NCI-H345 treated with DMSO at 0.1 percent for 48 hours (cell line): ENCODE measurements at regions not wholly inside any gene's neighbourhood (a gene's known extent, or its start where the extent isn't known, plus 50 kb on each side); places are given as distances from the start of the nearest gene placed in this dataset.

Experiments used
- DNase-seq: peaks from one replicate; lab custom pipeline; 2025; ENCODE audit not compliant: unreplicated experiment; lab: John Stamatoyannopoulos, UW

GRCh38 chr2:181766129-181766528 is 85.8 kb upstream of the NEUROD1 start:
- no peak for DNase-seq

GRCh38 chr2:181770150-181770549 is 89.8 kb upstream of the NEUROD1 start:
- no peak for DNase-seq

GRCh38 chr2:181771356-181771755 is 91.0 kb upstream of the NEUROD1 start:
- DNase-seq = no peak

GRCh38 chr2:181772334-181772733 is 92.0 kb upstream of the NEUROD1 start:
- DNase-seq = no peak

- DNase-seq = no peak
These were observed 92.5 kb upstream of the NEUROD1 start for GRCh38 chr2:181772777-181773176.

DNA sequence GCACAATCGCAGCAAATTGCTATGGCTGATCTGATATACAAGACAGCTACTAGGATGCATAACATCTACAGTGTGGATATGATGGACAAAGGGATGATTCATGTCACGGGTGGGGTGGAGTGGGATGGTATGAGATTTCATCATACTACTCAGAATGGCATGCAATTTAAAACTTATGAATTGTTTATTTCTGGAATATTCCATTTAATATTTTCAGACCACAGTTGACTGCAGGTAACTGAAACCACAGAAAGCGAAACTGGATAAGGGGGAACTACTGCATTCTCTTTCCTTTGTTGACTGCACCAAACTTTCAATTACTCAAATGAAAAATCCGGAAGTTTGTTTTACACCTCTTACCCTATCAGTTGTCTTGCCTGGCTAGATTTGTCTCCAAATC is 94.4 kb upstream of the NEUROD1 start:
- DNase-seq = no peak

GRCh38 chr2:181776336-181776735 is 96.0 kb upstream of the NEUROD1 start:
- no peak for DNase-seq

- no peak for DNase-seq
These were observed 97.4 kb upstream of the NEUROD1 start for GRCh38 chr2:181777734-181778133.

DNA sequence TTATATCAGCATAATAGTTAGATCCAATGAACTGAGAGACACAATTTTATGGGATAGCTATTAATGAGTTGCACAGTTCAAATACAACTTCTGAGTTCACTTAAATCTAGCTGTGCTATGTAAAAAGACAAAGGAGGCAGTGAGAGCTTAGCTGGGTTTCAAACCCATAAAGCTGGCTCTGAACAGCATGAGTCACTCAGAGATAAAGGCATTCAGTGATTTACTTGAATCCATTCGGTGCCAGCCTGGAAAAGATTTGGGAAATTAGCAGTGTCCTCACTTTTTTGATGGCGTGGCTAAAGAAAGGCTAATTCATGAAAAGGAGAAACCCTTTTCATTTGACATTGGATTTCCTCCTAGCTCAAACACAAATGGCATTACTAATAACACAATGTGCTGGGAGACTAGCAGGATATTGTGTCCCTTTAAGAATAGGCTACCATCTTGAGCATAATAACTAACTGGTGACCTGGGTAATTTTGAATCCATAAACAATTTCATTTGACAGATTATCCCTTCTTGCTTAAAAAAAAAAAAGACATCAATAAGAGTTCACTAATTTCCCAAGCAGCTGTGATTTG is 98.4 kb upstream of the NEUROD1 start:
- DNase-seq = no peak

DNA sequence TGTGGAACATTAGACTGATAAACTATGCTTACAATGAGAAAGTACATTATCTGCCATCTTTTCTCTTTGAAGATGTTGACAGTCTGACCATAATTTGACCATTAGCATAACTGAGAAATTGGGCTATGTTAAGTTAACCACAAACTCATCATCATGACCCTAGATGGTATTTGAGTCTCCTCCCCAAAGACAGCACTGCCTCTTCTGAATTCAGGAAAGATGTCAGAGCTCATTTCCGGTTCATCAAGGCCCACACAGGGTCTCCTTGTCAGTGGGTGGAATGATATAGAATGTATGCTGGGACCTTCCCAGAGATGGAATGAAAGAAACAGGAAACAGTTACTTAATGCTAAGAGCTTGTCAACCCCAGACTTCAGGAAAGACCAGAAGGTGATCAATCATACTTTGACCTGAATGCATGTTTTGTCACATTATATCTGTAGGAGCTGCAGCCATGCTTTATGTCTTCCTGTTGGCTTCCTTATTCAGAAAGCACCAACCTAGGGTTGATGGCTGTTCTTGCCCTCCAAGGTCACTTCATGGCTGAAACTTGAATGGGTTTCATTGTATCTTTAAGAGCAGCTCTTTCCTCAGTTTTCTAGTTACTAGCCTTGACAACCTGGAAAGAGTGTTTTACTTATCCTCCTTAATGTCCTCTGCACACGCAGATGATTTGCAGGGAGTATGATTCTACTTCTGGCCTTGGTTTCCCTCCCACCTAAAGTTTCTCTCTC is 99.1 kb upstream of the NEUROD1 start:
- DNase-seq = no peak

- DNase-seq = peak; percentile 35
These were observed 99.8 kb upstream of the NEUROD1 start for GRCh38 chr2:181780047-181780651.

DNA sequence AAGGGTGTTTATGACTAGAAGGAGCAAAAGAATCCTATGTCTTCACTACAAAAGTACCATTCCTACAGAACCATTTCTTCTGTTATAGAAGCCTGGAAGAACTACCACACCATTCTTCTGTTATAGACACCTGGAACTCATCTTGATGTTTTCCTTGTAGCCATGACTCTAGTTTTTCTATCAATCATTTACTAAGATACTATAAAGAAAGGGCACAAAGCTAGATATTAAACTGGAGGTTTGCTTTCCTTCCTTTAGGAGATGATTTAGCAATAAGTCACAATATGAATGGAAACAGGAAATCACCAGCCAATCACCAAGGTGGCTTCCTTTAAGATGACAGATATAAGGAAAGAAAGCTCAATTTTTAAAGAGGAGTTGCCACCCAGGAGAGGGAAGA is 100.3 kb upstream of the NEUROD1 start:
- DNase-seq = no peak

GRCh38 chr2:181781078-181781786 is 100.9 kb upstream of the NEUROD1 start:
- DNase-seq = no peak

DNA sequence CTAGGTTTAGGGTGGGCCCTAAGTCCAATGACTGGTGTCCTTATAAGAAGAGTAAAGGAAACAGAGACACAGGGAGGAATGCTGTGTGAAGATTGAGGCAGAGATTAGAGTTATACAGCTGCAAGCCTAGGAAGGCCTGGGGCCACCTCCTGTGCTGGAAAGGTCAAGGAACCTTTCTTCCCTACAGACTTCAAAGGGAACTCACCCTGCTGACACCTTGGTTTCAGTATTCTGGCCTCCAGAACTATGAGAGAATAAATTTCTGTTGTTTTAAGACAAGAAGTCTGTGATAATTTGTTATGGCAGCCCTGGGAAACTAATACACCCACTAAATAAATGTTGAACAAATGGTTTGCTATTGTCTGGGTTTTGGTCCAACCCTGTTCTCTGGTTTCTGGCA is 102.3 kb upstream of the NEUROD1 start:
- DNase-seq = no peak

DNA sequence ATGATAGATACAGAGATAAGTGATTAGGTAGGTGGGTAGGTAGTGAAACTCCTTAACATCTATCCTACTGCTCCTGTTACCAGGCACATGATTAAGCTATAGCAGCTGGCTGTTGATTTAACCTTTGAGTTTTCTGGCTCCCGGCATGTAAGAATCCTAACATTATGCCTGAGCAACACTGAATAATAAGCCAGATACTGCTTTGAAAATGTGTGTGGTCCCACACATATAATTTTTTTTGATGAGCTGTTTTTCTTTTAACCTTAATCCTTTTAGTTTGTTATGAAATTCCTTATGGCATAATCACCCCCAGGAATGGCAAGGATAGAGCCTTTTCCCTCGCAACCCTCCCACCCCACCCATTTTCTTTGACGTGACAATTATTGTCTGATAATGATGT is 104.2 kb upstream of the NEUROD1 start:
- DNase-seq = no peak

GRCh38 chr2:181785691-181786344 is 105.5 kb upstream of the NEUROD1 start:
- DNase-seq = no peak

GRCh38 chr2:181786371-181787228 is 104.9 kb upstream of the ITPRID2 start:
- DNase-seq = no peak

GRCh38 chr2:181787310-181788048 is 104.1 kb upstream of the ITPRID2 start:
- no peak for DNase-seq

GRCh38 chr2:181788897-181789555 is 102.5 kb upstream of the ITPRID2 start:
- DNase-seq = no peak
